HG03460 (cell line): ENCODE measurements at regions not wholly inside any gene's neighbourhood (a gene's known extent, or its start where the extent isn't known, plus 50 kb on each side); places are given as distances from the start of the nearest gene placed in this dataset.

ENCODE experiments used
- ATAC-seq: cut with Tn5 transposase; IDR thresholded peaks from one replicate; pipeline ENCODE4 v1.9.1; 2021; ENCODE audit not compliant: unreplicated experiment

DNA sequence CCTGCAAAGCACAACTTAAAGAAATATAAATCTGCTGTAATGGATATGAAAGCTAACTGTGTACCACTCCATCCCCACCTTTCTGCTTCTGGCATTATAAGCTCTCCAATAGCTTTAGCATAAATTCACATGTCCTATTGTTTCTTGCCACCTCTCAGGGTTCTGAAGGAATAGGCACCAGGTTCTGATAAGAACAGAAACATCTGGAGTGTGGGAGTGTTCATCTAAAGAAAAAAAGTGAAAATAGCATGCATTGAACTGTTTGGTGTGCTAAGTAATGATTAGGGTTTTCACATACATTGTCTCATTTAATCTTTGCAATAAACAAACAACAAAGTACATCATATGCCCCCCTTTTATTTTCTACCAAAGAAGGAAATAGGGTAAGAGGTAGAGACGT lies 72.3 kb downstream of the FAM76B start:
- no peak for ATAC-seq

DNA sequence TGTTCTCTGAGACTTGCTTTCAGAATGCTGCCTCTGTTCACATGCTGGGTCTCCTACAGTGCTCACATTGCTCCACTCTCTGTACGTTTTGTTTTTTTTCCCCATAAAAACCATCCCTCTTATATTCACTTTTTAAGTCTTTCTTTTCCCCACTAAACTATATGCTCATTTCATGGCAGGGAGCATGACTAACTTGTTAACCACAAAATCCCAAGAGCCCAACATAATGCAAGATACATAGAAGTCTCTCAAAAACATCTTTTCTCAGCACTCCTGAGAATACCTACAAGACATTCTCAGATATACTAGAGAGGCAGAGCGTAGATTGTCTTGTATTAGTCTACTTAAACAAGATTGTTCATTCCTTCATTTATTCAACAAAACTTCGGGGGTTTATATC lies 73.3 kb downstream of the FAM76B start:
- ATAC-seq: peak; percentile 12

DNA sequence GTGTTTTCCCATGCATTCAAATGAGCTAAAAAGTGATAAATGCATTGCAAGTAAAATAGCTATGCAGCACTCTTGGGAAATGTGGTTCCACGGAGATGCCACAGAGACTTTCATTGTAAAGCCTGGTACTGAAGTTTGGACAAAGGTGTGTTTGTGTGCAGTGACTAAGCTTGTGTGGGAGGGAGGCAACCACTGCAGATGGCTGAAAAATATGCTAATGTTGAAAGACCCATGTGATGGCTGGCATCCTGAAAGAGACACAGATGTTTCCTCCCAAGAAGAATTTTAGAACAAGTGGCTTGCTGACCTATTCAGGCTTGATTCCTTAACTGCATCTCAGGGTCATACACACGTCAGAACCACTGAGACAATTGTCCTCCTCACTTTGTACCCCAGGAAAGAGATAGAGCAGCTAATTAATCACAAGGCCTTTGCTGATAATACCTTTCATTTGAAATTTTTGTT lies 73.8 kb downstream of the FAM76B start:
- peak; percentile 85 for ATAC-seq

DNA sequence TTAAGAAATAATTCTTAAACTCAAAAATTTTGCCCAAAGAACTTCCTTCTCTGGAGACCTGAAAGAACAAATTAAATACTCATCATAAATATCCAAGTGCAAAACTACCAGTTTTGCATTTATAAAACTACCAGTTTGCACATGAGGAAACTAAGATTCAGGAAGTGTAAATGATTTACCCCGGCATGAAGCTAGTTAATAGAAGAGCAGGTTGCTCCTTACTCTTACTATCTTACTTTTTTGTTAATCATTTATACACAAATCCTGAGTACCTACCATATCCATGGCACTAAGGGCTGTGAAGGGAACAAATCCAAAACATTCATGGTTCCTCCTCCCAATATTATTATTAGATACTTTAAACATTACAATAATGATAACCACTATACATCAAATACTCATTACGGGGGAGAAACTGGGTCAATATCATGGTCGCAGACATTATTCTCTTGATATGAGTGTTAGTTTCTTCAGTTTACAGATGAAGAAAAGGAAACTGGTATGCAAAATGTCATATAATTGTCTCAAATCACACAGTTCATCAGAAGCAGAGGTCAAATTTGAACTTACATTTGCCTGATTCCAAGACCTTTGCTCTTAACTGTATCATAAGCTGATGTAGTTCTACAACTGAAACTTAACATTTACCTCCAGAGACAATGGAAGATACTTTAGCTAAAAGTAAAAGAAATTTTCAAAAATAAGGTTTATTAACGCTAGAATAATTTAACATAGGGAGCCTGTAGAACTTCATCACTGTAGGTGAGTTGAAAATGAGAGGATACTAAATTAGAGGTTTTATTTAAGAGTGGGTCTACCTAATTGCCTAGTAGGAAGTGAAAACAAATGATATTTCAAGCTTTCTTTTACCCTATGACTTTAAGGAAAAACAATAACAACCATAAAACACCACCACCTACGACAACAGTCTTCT lies 74.5 kb downstream of the FAM76B start:
- ATAC-seq: peak; percentile 24

DNA sequence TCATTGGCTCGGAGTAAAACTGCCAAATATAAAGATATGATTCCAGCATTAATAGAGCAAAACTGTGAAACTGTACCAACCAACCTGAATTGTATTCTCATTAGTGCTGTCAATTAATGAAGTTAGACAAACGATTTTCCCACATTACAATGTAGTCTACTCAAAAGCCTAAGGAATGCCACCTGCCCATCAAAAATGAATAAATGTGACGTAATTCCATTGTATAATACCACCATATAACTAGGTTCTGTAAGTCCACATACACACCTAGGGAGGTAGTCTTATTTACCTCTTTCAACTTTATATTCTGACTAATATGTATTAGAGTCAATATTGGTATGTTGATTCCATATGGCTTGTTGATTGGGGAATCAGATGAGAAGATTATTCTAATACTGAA lies 76.2 kb downstream of the FAM76B start:
- ATAC-seq: no peak

DNA sequence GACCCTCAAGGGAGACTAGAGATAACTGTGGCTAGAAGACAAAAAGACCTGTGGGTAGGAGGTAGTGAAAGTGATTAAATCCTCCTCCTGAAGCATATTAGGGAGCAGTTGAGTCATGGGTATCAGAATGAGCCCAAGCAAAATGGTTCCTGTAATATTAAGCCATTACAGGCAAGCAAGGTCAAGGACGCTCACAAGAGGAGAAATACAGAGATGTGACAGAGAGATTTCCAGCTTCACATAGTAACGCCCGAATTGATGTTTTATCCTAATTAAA lies 77.7 kb downstream of the FAM76B start:
- ATAC-seq: no peak

DNA sequence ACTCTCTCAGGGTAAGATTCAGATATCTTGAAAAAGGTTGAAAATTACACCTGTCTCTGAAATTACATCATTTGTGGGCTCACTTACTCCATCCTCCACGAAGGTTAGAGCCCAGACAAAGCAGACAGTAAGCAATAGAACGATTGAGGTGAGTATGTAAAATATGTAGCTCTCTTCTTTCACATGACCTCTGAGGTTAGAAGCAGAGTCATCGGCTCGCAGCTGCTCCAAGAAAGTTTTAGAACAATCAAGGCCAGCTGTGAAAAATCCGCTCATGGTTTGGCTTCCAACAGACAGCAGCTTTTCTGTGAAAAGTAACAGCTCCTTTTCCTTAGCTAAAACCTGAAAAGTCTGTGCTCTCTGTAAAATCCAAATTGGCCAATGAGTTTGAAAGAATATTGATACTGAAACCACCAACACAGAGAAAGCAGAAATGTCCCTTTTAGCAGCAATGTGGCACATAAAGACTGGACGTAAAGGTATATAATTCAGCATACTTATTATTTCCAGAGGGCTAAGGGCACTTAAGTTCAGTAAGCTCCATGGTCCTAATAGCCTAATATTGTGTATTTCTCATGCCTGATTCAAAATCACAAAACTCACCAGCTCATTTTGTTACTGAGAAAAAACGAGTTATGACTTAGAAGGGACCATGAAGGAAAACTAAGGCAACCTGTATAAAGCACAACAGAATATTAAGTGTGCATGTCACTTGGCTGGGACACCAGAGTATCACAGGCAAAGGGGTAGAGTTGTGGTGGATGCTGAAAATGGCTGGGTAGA lies 78.2 kb downstream of the FAM76B start:
- peak; percentile 39 for ATAC-seq

DNA sequence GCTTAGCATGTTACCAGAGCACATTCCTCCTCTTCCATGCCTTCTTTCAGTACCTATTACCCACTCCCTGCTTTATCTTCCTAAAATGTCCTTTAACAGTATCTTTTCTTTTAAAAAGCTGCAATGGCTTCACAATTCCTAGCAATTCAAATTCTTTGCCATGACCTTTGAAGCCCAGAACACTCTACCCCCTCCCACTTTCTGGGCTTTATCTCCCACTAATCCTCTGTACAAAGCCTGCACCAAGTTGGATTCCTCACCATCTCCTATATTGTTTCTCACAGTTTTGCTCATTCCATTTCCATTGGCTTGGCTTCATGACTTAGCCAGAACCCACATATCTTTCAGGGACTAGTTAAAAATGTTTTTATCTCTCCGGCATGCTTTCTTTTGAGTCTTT lies 80.9 kb downstream of the FAM76B start:
- no peak for ATAC-seq

DNA sequence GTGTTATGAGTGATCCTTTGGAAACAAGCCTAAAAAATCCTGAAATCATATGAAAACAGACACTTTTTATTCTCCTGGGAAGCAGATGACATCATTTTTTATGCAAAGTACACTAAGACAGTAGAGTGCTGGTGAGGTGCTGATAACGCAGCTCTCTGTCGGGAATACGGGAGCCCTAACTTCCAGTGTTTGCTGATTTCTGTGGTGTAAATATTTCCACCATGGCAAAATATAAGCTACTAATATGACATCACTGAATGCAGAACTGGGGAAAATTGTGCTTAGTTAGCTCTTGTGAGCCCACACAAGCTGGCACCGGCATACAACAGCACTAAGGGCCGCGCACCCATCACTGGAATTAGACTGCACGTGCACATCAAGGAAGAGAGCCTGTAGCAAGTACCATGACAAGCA lies 82.6 kb downstream of the FAM76B start:
- ATAC-seq: no peak

DNA sequence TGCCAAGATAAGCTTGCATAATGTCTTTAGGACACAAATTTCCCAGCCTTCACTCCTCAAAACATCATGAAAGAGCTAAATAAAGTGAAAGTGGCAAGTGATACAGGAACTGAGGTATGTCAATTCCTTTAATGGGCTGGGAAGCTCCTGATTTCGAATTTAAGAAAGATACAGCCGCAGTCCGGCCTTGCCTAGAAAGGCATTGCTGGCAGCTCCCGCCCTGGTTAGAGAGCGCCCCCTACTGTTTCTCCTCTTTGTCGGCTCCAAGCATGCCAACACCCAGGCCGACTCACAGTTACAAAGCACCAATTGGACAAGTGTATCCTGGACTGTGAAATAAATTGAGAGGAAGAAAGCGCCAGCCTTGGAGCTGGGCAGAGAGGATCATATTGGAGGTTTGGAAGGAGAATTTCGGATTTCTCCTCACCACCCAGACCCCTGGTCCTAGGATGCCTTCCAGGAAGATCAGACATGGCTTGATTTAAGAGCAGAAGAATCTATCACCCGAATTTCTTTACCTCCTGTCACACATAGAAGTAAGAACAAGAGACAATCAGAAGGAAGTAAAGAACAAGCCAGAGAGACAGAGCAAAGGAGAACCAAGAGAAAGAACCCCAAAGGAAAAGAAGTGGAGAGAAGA lies 84.0 kb downstream of the FAM76B start:
- peak; percentile 78 for ATAC-seq

DNA sequence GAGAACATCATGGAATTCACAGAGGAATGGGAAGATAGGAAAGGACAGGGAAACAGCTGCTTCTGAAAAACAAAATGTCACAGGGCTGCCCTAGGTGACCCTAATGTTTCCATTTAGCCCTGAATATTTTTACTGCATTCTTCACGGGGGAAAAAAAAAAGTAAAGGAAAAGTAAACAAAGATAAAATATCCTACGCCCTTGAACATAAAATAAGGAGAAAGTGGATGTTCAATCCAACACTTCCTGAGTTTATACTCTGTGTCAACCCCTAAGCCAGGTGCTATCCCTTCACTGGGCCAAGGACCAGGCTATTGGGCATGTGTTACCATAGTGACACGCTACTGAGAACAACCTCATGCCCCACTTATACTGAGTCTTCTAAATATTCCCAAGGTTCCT lies 84.7 kb downstream of the FAM76B start:
- ATAC-seq: no peak

DNA sequence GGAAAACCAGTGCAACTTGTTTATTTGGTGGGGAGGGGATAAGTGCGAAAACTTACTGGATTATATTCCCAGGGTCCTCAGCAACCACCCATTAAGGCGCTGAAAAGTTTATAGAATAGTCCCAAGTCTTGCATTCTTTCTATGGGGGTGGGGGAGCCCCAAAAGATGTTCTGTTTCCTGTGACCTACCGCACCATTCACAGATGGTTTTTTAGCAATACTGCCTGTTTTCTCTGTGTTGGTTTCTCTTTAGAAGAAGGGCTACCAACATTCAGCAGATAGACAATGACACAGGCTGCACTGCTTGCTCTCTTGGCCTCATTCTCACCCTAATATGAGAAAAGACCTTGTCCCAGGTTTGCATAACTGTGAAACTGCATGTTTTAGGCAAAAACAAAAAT lies 86.5 kb downstream of the FAM76B start:
- ATAC-seq: no peak

DNA sequence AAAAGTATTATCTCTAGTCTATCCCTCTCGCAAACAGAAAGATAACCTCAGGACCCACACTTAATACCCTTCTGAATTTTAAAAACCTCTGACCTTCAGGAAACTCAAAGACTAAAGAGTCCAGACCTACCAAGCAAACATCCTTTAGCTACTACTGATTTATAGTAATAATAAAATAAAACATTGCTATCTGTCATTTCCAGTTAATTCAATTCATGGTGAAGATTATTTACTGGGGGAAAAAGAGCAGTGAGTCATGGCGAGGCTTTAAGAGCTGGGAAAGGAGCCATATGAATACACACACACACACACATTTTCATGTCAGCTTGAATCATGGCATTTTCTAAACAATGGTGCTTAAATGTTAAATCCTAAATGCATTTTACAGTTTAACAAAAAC lies 87.1 kb downstream of the FAM76B start:
- ATAC-seq: no peak

DNA sequence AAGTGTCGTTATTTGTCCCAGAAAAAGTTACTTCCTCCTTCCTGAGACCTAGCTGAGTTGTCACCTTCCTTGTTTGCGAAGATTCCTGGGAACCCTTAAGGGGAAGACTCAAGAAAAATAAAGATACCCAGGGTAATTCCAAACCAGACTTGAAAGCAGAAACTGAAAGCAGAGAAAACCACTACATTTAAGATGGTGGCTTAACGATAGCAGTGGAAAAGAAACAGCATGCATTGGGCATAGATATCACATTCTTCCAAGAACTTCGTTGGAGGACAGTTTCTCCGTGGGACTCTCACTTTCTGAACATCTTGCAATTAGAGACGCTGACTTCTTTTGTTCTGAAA lies 89.1 kb downstream of the FAM76B start:
- peak; percentile 46 for ATAC-seq

DNA sequence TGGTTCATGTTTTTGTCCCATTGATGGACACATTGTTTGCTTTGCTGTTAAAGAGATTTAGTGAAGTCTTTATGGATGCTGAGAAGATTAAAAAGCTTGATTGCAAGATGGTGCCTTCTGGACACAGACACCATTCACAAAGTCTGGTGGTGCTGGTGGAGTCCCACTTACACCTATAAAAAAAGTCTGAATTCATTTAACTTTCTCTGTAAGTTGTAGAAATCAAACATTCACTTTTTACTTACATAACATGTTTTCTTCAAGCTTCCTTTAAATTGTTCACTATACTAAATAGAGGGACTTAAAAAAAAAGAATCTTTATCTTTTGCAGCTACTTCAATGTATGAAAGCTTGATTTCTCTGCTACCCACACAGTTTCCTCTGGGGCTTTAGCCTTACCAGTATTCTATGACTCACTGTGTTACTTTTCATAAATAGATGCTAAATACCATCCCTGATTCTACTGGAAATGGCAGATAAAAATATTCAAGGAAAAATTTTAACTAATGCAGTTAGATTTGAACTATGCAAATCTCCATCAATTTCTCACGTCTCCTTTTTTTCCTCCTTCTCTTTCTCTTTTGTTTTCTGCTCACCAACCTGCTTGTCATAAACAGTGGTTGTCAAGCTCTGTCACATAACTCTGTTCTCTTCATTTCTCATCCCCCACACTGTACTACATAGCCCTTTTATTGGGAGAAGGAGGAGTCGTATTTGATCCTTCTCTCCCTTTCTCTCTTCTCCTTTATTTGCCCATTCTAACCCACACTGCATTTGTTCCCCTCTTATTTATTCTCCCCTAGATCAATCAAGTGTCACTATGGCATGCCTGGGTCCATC lies 89.7 kb downstream of the FAM76B start:
- peak; percentile 41 for ATAC-seq

DNA sequence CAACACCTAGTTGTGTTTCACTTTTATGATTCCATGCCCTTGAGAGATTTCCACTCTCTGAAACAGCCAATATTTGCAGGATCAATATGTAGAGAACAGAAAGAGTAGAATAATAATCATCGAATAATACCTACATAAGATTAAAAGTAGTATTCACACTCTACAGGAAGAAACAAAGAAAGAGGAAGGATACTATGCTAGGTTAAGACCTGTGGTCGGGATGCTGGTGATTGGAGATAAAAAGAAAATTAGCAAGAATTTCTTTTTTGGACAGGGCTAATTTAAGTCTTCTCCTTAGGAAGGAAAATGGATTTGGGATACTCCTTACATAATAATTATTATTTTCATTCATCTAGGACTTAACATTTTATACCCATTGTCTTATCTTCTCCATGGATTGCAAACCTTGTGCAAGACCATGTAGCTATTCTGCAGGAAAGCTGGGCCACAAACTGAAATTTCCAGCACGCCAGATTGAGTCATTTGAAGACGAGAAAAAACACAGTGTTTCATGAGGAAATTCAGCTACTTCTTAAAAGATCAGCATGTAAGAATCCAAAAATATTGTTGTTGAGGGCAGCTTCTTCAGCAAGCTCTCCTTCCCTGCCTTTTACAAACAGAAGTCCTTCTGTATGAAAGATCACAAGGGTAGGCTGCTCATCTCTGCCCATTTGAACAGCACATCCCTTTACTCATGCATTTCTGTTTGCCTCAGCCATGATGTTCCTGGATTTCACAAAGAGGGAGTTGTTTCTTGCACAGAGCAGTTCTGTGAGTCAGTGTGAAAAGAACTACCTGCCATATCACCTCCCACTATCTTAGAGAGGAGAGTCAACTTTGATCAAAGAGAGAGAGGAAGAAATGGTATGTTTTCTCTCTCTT lies 90.7 kb downstream of the FAM76B start:
- ATAC-seq: no peak

DNA sequence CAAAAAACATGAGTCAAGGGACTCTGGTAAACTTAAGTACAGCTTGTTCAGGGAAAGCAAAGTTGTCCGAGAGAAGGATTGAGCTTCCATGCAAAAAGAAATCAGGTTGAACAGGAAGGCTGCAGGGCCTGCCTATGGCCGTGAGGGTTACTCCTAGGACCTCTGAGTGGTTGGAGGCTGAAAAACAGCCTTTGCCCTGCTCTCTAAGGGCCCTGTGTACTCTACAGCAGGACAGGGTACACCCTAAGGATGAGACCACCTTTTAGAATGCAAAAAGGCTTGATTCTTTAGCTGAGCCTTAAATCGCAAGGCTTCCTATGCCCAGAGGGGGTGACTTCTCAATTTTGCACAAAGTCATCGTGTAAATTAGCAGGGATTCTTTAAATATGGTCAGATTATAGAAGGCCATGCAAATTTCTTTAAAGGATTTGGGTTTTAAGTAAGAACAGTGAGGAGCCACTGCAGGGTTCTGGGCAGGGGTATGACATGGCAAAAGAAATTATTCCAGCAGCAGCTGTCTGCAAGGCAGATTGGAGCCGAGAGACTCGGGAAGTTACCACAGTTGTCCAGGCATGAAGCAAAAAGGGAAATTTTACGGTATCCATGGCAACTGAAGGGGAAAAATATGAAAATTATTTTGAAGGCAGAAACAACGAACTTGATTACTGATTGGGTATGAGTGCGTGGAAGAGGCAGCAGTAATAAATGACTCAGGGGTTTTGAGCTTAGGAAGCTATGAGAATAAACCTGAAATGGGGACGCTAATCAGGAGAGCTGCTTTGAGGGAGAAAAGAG lies 91.8 kb downstream of the FAM76B start:
- no peak for ATAC-seq

DNA sequence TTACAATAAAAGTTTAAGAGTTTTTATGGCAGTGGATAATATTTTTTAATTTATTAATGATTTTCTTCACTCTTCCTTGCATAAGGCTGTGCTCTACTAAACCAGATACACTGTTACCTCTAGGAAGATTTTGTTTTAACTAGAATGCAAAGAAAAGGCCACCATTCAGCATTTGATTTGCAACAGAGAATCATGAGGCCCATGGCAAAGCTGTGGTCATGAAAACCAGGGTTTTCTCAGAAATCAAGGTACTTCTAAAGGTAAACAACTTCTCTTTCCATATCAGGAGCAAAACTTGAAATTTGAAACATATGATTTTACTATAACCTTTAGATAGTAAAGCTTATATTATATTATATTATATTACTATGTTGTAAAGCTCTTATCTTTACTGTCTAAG lies 94.4 kb downstream of the FAM76B start:
- no peak for ATAC-seq

DNA sequence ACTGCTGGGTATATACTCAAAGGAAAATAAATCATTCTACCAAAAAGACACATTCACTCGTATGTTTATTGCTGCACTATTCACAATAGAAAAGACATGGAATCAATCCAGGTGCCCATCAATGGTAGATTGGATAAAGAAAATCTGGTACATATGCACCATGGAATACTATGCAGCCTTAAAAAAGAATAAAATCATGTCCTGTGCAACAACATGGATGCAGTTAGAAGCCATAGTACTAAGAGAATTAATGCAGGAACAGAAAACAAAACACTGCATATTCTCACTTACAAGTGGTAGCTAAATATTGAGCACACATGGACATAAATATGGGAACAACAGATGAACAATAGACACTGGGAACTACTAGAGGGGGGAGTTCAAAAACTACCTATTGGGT lies 96.3 kb downstream of the FAM76B start:
- no peak for ATAC-seq
